SW480 (cell line): ENCODE measurements at regions not wholly inside any gene's neighbourhood (a gene's known extent, or its start where the extent isn't known, plus 50 kb on each side); places are given as distances from the start of the nearest gene placed in this dataset.
"Not testable (repeated sequence)": the region's sequence is repeated elsewhere in the genome, so short reads cannot be mapped to it uniquely, and the experiment has no call there.

Experiments
- DNase-seq: peaks from one replicate; pipeline ENCODE4 v3.0.0-alpha.2; 2016; ENCODE audit warnings: low spot score

DNA sequence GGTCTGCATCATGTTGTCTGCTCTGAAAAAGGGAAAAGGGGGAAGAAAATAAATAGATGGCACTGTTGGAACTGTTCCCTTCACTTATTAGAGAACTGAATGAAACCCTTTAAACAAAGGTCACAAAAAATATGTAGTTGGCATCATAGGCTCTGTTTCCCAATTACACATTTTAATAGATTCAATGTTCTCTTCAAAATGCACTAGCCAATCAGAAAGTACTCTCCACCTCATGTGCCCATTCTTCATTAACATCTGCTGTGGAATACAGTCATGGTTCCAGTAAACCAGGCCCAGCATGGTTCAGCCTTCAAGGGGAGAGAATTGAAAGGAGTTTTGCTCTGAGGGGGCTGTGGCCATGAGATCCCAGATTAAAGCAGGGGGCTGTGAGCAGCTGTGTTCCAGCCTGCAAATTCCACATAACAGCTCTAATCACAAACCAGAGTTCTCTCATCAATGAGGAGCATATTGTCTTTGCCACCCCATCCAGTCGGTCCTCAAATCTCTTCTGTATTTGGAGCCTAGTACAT, 165.9 kb upstream of the CREB1 start:
- DNase-seq = no peak

DNA sequence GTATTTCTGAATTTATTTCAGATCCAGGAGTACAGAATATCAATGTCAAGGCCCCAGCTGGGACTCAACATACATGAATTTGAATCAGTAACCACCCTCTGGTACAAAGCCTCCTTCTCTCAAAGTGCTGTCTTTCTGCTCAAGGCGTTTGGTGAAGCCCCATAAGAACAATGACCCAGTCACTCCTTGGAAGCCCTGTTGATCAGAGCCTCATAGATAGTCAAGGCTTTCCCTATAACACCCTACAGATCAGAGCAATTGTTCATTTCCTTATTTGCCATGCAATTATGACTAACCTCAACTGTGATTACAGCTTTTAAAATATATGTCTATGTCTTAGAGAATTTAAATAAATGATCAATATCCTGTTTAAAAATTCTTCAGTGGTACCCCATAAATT, 159.1 kb upstream of the CREB1 start:
- no peak for DNase-seq

DNA sequence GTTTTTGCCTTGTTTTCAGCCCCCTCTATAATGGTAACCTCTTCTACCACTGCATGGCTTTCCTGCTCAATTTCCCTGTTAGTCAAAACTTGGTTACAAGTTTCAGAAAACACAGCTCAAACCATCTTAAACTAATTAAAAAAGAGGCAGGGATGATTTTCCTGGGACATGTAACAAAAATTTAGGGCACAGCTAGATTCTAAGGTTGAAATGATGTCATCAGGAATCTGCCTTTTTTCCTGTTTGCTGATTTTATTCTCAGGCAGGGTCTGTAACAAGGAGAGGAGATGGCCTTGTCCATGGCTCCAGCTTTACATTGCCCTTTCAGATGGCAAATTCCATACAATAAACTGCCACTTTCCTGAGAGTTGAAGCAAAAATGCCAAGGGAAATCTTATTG, 157.9 kb upstream of the CREB1 start:
- no peak for DNase-seq

DNA sequence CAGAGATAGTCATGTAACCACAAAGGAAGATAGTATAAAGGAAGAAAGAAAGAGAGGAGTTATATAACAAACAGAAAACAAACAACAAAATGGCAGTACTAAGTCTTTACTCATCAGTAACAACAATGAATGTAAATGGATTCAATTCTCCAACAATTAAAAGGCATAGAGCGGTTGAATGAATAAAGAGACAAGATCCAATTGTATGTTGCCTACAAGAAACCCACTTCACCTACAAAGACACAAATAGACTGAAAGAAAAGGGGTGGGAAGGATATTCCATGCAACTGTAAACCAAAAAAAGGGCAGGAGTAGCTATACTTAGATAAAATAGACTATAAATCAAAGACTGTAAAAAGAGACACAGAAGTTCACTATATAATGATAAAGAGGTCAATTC, 157.3 kb upstream of the CREB1 start:
- no peak for DNase-seq

DNA sequence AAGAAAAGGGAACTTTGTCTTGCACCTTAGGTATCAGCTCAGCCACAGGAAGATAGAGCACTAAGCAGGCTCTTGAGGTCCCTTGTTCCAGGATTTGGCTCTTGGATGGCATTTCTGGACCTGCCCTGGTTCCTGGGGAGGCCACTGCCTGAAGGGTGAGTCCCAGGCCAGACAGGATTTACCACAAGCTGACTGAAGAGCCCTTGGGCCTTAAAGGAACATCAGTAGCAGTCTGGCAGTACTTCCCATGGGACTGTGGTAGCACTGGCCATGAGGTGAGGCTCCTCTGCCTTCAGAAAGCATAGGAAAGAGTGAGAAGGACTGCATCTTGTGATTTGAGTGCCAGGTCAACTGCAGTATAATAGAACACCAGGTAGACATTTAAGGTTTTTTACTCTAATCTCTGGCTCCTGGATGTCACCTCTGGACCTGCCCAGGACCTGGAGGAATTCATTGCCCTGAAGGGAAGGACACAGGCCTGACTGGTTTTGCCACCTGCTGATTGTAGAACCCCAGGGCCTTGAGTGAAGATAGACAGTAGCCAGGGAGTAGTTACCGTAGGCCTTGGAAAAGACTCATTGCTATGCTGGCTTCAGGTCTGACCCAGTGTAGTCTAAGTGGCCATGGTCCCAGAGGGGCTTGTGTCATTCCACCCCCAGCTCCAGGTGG, 154.4 kb upstream of the CREB1 start:
- no peak for DNase-seq

DNA sequence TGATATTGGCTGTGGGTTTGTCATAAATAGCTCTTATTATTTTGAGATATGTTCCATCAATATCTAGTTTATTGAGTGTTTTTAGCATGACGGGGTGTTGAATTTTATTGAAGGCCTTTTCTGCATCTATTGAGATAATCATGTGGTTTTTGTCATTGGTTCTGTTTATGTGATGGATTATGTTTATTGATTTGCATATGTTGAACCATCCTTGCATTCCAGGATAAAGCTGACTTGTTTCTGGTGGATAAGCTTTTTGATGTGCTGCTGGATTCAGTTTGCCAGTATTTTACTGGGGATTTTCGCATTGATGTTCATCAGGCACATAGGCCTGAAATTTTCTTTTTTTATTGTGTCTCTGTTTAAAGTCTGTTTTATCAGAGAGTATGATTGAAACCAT, 151.1 kb upstream of the CREB1 start:
- not testable (repeated sequence) for DNase-seq

DNA sequence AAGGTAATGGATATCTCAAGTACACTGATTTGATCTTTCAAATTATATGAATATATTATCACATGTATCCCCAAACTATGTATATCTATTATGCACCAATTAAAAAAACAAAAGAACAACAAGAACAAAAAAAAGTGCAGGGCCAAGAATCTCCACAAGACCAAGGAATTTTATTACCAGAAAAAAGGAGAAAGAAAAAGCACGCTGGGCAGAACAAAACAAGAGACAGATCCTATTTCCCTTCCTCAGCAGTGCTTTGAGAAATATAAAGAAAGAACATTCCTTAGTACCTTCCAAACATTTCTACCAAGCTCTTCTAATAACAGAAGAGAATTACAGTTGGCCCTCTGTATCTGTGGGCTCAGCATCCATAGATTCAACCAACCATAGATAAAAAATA, 144.7 kb upstream of the CREB1 start:
- no peak for DNase-seq

DNA sequence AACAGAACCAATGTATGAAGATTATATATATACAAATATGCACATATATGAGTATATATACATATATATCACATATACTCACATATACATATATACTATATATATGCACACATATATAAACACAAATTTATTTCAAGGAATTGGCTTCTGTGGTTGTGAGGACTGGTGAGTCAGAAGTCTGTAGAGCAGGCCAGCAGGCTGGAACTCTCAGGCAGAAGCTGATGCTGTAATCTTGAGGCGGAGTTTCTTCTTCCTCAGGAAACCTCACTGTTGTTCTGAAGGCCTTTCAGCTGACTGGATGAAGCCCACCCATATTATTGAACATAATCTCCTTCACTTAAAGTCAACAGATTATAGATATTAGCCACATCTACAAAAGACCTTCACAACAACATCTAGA, 143.9 kb upstream of the CREB1 start:
- no peak for DNase-seq

DNA sequence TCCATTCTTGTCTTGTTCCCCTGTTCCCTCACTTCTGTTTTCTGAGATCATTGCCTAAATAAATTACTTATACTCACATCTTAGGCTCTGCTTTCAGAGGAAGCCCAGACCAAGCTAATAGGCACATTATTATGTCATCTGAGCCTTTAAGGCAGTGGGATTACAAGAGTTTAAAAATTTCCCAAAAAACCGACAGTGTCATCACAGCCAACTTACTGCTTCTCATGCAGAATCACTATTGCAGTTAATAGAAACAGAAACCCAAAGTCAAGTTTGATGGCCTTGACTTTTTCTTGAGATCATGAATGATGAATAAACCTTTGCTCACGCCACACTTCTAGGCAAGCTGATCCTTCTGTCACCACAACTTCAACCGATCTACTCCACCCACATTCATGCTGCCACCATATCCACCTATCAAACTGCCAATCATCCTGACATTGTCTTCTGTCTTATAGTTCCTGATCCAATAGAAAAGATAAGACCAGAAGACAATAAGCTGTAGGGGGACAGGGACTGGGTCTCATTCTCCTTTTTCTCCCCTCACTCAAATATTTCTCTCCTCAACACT, 142.7 kb upstream of the CREB1 start:
- DNase-seq = no peak

DNA sequence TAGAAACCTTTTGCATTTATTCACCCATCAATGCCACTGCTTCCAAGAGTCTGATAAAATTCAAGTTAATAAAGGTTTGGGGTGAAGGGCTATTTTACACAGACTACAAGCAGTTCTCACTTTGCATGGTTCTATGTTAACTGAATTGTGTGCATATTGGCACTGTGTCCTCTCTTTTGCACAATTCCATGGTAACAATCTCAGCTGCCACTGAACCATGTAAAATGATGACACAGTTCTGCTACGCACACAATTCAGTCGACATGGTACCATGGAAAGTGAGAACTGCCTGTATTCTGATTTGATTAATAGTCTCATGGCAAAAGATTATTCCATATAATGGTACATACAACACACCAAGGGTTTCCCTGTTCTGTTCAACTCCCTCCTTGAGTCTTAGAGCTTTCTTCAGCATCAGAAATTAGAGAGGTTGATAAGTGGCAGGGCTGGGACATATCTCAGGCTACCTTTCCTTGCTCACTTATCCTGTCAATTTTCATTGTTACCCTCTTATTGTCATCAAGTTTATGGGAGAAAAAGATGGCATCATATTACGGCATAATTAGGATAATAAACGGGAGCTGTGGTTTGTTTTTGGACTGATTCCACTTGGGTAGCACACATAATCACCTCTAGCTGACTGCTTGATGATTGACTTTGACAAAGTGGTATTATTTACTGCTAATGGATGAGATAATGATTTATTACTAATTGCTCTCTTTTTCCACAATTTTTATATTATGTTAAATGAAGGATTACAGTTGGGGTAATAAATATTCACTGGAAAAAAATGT, 139.3 kb upstream of the CREB1 start:
- no peak for DNase-seq

DNA sequence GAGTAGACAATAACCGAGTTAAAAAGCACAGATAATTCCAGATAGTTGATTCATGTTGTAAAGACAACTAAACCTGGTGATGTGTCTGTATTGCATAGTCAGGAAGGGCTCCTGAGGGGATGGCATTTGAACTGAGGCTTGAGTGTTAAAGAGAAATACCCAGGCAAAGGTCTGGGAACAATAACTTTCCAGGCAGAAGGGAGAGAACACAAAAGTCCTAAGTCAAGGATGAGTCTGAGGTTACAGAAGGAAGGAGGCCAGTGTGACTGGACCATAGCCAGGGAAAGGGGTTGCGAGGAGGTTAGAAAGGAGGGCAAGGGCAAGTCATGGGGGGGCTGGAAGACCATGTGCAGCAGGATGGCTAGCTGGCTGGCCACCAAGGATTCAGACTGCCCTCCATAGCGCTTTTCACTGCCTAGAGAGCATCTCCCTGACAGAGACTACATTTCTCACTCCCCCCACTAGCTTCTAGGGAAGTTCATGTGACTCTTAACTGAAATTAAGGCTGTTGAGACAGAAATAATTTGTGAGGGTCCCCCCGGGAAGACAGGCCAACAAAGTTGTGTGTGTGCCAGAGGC, 135.5 kb upstream of the CREB1 start:
- no peak for DNase-seq

DNA sequence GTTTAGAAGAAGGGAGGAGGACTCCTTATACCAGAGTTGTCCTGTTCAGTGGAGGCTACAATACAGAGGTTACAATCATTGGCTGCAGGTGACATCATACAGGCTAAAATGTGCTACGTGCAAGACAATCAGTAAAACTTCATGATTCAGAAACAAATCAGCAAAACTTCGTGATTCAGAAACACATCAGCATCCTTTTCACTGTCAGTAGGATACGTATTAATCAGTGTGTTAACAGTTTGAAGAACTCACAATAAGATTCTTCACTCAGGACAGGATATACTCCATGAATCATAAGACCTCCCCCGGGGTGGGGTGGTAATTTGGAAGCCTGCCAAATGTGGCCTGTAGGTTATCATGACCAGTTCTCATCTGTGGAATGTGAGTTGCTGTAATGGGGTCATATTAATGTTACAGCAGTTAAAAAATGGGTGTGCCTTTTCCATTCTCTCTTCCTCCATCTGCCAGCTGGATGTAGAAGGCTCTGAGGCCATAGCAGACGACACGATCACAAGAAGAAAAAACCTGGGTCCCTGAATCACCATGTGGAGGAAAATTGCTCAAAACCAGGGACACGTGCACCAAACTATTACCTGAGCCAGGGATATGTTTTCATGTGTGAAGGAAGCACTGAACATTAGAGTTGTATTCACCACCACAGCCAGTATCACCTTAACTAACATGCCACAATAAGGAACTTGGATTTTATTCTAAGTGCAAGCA, 134.8 kb upstream of the CREB1 start:
- DNase-seq = peak; percentile 78

DNA sequence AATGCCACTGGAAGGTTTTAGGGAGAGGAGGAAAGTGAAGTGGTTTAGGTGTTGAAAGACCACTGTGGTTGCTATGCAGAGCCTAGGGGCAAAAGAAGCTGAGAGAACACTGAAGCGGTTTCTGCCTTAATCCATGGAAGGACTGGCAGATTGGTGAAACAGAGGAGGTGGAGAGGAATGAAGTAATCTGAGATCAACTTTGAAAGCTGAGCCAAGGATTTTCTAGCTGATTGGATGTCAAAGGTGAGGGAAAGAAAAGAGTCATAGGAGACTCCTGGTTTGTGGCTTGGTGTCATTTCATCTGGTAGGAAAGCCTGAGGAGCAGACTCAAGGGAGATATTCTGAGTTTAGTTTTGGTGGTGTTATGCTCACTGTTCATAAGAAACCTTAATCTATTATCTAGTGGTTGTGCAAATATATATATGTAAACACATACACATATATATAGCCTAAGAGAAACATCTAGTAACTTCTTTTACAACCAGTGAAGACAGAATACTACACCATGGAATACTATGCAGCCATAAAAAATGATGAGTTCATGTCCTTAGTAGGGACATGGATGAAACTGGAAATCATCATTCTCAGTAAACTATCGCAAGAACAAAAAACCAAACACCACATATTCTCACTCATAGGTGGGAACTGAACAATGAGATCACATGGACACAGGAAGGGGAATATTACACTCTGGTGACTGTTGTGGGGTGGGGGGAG, 134.1 kb upstream of the CREB1 start:
- DNase-seq = no peak

DNA sequence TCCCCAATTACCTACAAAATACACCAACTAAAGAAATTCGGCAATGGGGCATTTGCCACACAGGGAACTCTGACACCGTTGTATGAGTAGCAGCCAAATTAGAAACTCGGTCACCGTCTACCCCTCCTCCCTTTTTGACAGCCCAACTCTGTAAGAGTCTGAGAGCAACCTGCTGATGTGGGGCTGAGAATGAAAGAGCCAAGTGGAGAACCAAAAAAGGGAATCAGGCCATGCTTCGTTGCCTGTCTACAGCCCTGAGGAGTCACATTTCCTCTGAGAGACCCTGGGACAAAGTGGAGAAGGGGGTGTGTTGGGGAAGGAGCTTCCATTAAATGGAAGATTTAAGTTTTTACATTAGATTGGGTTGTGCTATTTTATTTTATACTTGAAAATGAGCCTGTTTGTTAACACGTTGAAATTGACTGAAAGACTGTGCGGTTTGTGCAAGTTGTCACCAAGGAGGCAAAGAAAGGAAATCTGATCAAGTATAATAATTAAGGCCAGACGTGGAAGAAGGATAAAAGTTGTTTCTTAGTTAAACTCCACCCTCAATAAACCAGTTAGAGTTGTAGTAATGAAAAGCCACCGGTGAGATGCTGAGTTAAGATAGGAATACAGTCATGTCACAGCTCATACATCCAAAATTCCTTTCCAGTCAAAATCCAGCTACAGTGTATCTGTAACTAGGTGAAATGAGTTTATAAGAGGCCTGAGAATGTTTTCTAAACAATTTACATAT, 131.7 kb upstream of the CREB1 start:
- no peak for DNase-seq

DNA sequence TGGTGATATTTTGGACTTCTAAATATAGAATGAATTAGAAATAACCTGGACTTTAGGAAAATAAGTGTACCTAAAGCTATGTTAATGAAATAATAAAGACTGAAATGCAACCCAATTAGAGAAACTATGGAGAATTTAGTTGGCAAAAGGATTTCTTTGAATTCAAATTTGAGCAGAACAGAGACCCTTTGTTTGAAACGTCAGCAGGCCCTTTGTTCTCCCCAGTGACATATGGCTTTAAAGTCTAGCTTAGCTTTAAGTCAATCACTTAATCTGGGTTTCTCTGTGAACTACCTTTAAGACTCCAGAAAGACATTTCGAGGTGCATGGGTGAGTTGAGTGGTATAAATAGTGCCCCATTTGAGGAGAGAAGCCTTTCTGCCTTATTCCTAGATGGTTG, 130.5 kb upstream of the CREB1 start:
- DNase-seq = no peak

DNA sequence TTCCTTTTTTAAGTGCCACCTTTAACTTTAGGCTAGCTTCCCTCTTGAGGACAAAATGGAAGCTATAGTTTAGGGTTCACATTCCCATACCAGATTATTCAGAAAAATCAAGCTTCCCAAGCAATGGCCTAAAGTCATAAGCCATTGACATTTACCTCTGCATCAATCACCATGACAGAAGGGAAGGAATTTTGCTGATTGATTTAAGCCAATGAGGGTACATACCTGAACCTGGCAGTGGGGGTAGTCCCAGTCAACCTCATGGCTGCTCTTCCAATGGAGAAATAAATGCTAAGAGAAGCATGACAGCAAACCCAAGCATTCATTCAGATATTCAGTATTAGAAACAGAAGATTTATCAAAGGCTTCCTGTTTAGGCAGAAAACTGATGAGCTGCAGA, 128.4 kb upstream of the CREB1 start:
- DNase-seq = no peak

DNA sequence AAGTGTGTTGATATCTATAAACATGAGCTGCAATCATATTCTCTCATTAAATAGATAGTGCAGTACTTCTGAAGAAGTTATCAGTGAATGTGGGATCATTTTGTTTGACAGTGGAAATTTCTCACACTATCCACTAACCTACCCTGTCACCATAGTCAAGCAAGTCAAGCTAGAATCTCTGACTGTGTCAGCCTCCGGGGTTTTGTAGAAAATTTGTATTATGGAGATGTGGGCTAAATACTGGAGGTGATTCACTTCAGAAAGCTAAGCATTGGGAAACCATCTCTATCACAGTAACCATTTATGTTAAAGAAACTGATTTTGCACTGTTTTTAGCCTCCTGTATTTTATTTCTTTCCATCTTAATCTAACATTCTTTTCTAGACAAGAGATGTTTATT, 126.6 kb upstream of the CREB1 start:
- DNase-seq = no peak

DNA sequence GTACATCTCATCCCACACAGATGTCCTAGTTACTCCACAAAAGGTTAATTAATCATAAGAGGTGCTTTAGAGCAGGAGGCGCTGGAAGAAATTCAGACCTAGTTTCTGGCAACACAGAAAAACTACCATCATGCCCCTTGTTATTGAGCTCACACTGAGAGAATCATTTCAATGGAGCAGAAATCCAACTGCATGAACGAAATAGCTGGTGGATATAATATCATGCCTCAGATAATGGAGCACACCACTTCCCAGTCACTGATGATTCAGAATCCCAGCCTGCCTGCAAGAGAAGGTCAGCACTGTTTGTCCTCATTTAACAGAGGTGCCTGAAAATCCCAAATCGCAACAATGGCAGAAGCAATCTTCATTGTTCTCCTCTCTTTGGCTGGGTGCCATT, 125.8 kb upstream of the CREB1 start:
- no peak for DNase-seq

DNA sequence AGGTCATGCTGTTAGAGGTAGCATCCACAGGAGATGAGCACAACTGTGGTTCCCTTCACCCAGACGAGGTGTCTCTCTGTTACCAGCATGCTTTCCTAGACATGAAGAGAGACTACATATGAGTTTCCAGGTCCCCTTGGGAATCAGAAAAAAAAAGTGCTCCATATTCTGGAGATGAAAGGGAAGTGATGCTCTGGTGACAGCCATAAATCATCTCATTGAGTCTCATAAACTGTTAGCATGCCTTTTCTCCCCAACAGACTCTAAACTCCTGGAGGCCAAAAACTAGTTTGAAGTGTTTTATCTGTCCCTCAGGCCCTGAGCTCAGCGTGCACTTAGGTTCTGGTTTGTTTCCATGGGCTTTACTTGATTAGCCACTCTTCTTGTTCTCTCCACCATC, 124.6 kb upstream of the CREB1 start:
- DNase-seq = no peak

DNA sequence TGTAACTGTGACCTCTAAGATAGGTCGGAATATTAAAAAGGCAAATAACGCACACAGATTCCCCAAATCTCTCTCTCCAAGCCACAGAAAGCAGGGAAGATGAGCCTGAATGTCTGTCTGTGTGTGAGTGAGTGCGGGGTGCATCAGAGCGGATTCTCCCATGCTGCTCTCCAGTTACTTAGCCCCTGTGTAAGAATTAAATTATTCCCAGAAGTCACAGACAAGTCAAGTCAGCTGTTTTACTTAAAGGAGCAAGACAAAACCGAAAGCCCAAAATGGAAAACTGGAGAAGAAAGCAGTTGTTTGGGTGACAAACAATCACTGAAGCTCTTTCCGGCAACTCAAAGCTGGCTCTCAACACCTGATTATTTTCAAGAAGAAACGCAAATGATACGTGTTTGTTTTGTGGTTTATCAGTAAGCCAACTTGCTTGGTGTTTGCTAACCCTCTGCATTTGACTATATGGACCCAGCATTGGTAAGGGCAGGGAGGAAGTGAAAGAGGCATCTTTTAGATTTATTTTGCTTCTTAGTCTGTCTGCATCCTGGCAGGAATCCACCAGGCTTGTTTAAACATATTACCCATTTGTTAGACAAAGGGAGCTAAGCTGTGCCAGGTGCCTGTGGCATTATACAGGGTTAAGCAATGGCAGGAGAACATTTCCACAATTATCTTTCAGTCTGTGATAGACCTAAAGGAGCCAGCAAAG, 121.5 kb upstream of the CREB1 start:
- DNase-seq = no peak
